IPS-18a (cell line): ENCODE measurements at regions not wholly inside any gene's neighbourhood (a gene's known extent, or its start where the extent isn't known, plus 50 kb on each side); places are given as distances from the start of the nearest gene placed in this dataset.

Experiments
- H3K27ac ChIP-seq: one replicate; pipeline ENCODE4 v1.5.1; 2013; ENCODE audit warnings: low read length
- H3K27me3 ChIP-seq: one replicate; pipeline ENCODE4 v1.6.1; 2013; ENCODE audit warnings: mild to moderate bottlenecking, low read length; ENCODE audit not compliant: control insufficient read depth, insufficient read depth
- H3K36me3 ChIP-seq: one replicate; pipeline ENCODE4 v1.6.1; 2013; ENCODE audit warnings: low read depth, low read length; ENCODE audit not compliant: control insufficient read depth
- H3K4me1 ChIP-seq: one replicate; pipeline ENCODE4 v1.6.1; 2013; ENCODE audit warnings: low read depth, low read length; ENCODE audit not compliant: control insufficient read depth
- H3K4me3 ChIP-seq: one replicate; pipeline ENCODE4 v1.5.1; 2013; ENCODE audit warnings: low read length
- H3K9ac ChIP-seq: one replicate; pipeline ENCODE4 v1.6.1; 2013; ENCODE audit warnings: mild to moderate bottlenecking, low read length, moderate library complexity
- H3K9me3 ChIP-seq: one replicate; pipeline ENCODE4 v1.6.1; 2013; ENCODE audit warnings: low read depth, low read length; ENCODE audit not compliant: control insufficient read depth

DNA sequence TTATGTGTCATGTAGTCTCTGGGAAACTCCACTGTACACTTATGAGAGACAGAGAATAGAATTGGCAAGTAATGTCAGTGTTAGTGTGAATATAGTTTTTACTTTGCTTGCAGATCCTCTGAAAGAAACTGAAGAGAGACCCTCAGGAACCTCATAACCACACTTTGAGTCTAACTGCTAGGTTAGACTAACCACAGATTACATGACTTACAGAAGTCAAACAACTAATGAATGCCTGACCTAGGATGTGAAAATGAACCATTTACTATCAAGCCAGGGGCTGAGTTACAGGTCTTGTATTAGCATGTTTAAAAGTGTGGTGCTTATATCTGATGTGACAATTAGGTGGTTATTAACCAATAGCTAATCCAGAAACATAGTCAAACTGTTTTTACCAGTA, 280.4 kb upstream of the LRATD1 start:
- H3K27ac ChIP-seq = no peak overlapping the region
- no peak overlapping the region for H3K9ac ChIP-seq
- H3K4me3 ChIP-seq = no peak overlapping the region
- H3K36me3 ChIP-seq = no peaks in the 10 kb centered on the region
- H3K27me3 ChIP-seq = no peaks in the 10 kb centered on the region
- H3K9me3 ChIP-seq = no peaks in the 10 kb centered on the region
- H3K4me1 ChIP-seq = no peaks in the 10 kb centered on the region

DNA sequence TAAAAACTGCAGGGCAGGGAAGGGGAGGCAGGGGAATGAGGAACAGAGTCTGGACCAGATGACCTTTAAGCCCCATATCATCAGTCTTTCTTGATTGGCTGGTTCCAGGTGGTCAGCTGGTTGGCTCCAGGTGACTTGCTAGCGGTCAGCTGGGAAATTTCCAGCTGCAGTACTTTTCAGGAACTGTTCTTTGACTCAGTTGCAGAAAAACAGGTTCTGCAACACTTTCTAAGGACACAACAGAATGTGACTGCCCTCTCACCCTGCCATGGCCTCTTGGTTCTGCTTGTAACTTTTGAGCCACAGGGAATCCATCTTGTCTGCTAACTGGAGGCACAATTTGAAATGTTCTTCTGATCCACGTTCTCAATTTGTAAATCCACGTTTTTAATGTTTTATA, 278.3 kb upstream of the LRATD1 start:
- no peak overlapping the region for H3K9ac ChIP-seq
- H3K27me3 ChIP-seq = no peaks in the 10 kb centered on the region
- H3K9me3 ChIP-seq = no peaks in the 10 kb centered on the region
- no peak overlapping the region for H3K4me3 ChIP-seq
- H3K27ac ChIP-seq = no peak overlapping the region
- H3K4me1 ChIP-seq = no peaks in the 10 kb centered on the region
- H3K36me3 ChIP-seq = no peaks in the 10 kb centered on the region

DNA sequence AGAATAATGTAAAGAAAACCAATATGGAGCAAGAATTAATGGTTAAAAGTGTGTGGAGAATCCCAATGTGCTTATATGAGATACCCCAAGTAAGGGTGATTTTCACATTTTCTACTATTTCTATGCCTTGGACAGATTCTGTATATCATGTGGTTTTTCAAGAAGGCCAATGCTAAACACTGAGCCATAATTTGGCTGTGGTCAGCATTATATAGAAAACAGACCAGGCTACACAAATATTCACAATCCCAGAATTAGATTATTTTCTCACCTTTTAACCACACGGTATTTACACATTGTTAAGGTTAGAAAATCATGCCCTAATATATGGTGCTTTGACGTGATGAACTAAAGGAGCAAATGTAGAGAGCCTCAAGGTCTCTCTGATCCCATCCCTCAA, 277.4 kb upstream of the LRATD1 start:
- Histone ChIP-seq H3K9me3 (no peaks in the 10 kb centered on the region), H3K4me3 (no peak overlapping the region), H3K4me1 (no peaks in the 10 kb centered on the region), H3K9ac (no peak overlapping the region), H3K27ac (no peak overlapping the region), H3K36me3 (no peaks in the 10 kb centered on the region), H3K27me3 (no peaks in the 10 kb centered on the region)

DNA sequence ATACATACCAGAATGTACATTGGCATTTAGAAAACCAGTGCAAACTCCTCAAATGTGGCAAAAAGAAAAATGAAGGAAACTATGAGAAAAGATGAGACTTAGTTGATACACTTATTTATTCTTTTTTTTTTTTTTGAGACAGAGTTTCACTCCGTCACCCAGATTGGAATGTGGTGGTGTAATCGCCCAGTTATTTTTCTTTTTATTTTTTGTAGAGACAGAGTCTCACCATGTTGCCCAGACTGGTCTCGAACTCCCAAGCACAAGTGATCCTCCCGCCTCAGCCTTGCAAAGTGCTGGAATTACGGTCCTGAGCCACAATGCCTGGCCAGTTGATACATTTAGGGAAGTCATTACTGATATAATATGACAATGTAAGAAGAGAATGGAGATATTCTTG, 274.2 kb upstream of the LRATD1 start:
- no peaks in the 10 kb centered on the region for H3K36me3 ChIP-seq
- no peaks in the 10 kb centered on the region for H3K4me1 ChIP-seq
- no peak overlapping the region for H3K9ac ChIP-seq
- no peaks in the 10 kb centered on the region for H3K9me3 ChIP-seq
- no peaks in the 10 kb centered on the region for H3K27me3 ChIP-seq
- no peak overlapping the region for H3K4me3 ChIP-seq
- H3K27ac ChIP-seq = no peak overlapping the region

GRCh38 chr2:14358774-14359173, 273.7 kb upstream of the LRATD1 start:
- no peaks in the 10 kb centered on the region for H3K27me3 ChIP-seq
- H3K36me3 ChIP-seq = no peaks in the 10 kb centered on the region
- H3K4me3 ChIP-seq = no peak overlapping the region
- no peak overlapping the region for H3K9ac ChIP-seq
- no peaks in the 10 kb centered on the region for H3K9me3 ChIP-seq
- H3K27ac ChIP-seq = no peak overlapping the region
- H3K4me1 ChIP-seq = no peaks in the 10 kb centered on the region

GRCh38 chr2:14363137-14363536, 269.4 kb upstream of the LRATD1 start:
- no peaks in the 10 kb centered on the region for H3K9me3 ChIP-seq
- H3K36me3 ChIP-seq = no peaks in the 10 kb centered on the region
- H3K27me3 ChIP-seq = no peaks in the 10 kb centered on the region
- no peak overlapping the region for H3K9ac ChIP-seq
- H3K27ac ChIP-seq = no peak overlapping the region
- H3K4me3 ChIP-seq = no peak overlapping the region
- no peaks in the 10 kb centered on the region for H3K4me1 ChIP-seq

DNA sequence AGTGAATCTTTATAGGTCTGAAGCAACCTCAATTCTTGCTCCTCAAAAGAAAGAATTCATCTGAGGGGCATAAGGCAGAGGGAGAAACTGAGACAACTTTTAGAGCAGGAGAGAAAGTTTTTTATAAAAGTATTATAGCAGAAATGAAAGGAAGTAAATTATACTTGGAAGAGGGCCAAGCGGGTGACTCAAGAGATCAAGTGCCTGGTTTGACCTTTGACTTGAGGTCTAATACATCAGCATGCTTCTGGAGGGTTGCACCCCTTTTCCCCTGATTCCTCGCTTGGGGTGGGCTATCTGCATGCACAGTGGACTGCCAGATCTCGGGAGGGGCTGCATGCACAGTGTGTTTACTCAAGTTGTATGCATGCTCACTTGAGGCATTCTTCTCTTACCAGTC, 268.5 kb upstream of the LRATD1 start:
- Histone ChIP-seq H3K36me3 (no peaks in the 10 kb centered on the region), H3K4me1 (no peaks in the 10 kb centered on the region), H3K4me3 (no peak overlapping the region), H3K9me3 (no peaks in the 10 kb centered on the region), H3K27me3 (no peaks in the 10 kb centered on the region), H3K9ac (no peak overlapping the region), H3K27ac (no peak overlapping the region)

DNA sequence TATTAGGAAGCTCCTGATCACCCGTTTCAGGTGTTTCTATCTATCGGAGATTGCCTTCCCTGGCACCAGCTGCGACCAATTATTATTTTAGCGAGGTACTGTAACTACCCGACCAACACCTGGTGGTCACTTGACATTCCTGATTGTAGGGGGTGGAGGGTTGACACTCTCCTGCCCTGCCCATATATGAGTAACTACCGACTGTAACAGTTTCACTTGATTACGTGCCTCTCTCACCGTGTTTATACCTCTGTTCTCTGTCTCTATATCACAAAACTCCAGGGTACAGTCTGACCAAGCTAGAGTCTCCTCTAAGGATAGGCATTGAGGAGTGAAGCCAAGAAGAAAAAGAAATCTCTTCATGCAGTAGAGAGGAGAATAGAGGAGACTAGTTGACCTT, 268.0 kb upstream of the LRATD1 start:
- H3K27ac ChIP-seq = no peak overlapping the region
- no peaks in the 10 kb centered on the region for H3K36me3 ChIP-seq
- no peaks in the 10 kb centered on the region for H3K27me3 ChIP-seq
- H3K9me3 ChIP-seq = no peaks in the 10 kb centered on the region
- no peaks in the 10 kb centered on the region for H3K4me1 ChIP-seq
- no peak overlapping the region for H3K4me3 ChIP-seq
- H3K9ac ChIP-seq = no peak overlapping the region

DNA sequence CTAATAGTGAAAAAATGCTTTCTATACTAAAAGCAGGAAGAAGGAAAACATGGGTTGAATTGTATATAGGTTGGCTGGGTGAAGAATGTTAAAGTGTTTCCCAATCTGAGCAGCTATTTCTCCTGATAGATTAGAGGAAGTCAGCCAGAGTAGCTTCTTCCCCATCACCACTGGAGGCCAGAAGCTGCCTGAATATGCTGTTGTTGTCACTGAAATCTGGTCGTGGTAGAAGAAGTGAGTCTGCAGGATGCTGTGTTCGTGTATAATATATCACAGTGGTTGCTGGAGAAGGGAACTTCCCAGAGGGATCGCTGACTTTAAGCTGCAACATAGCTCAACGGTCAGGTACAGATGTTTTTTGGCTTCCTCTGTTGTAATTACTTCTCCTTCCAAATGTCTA, 247.5 kb upstream of the LRATD1 start:
- Histone ChIP-seq H3K27ac (no peak overlapping the region), H3K4me3 (no peak overlapping the region), H3K4me1 (no peaks in the 10 kb centered on the region), H3K9ac (no peak overlapping the region), H3K9me3 (no peaks in the 10 kb centered on the region), H3K27me3 (no peaks in the 10 kb centered on the region), H3K36me3 (no peaks in the 10 kb centered on the region)

- Histone ChIP-seq H3K4me1 (no peaks in the 10 kb centered on the region), H3K9me3 (no peaks in the 10 kb centered on the region), H3K9ac (no peak overlapping the region), H3K36me3 (no peaks in the 10 kb centered on the region), H3K4me3 (no peak overlapping the region), H3K27me3 (no peaks in the 10 kb centered on the region), H3K27ac (no peak overlapping the region)
Observed at GRCh38 chr2:14387332-14387731, 245.2 kb upstream of the LRATD1 start.

GRCh38 chr2:14388724-14389123, 243.8 kb upstream of the LRATD1 start:
- Histone ChIP-seq H3K4me3 (no peak overlapping the region), H3K9ac (no peak overlapping the region), H3K27ac (no peak overlapping the region), H3K36me3 (no peaks in the 10 kb centered on the region), H3K27me3 (no peaks in the 10 kb centered on the region), H3K9me3 (no peaks in the 10 kb centered on the region), H3K4me1 (no peaks in the 10 kb centered on the region)

DNA sequence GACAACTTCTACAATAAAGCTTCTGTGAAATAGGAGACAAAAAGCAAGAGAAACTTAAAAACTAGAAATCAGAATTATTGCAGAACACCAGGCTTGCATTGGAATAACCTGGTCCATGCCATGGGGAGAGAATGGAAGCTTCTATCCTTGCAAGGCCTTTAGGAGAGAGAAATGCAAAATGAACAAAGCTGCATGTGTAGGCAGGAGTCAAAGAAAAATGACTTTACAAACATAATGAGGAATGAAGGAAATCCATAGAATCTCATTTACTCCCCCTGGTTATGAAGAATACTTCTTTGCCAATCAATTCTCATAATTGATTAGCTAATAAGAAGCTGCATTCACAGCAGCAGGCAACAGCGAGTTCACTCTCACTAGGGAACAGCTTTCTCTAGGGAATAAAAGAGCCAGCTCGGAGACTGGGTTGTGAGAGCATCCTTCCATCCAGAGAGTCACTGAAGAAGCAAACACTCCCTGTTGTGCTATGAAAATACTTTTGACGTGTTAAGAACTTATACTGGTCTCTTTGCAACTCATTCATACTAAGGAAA, 235.9 kb upstream of the LRATD1 start:
- peaks cover 13% of the 10 kb centered on the region for H3K4me1 ChIP-seq
- H3K27me3 ChIP-seq = peaks cover 10% of the 10 kb centered on the region
- H3K9ac ChIP-seq = no peak overlapping the region
- no peak overlapping the region for H3K4me3 ChIP-seq
- H3K27ac ChIP-seq = no peak overlapping the region
- no peaks in the 10 kb centered on the region for H3K36me3 ChIP-seq
- no peaks in the 10 kb centered on the region for H3K9me3 ChIP-seq
